ENCODE measurements at regions not wholly inside any gene's neighbourhood (a gene's known extent, or its start where the extent isn't known, plus 50 kb on each side); places are given as distances from the start of the nearest gene placed in this dataset.
"Not testable (repeated sequence)": the region's sequence is repeated elsewhere in the genome, so short reads cannot be mapped to it uniquely, and the experiment has no call there.

GRCh38 chr7:148515237-148515636 is 75.3 kb upstream of the C7orf33 start:
- H3K4me1 ChIP-seq (ENCODE audit: control insufficient read depth, insufficient read depth, low read length): no peaks in the 10 kb centered on the region
- no peak for DNase-seq (ENCODE audit: low read depth)
- no peak overlapping the region for H3K4me3 ChIP-seq (ENCODE audit: low read length)
- H3K9ac ChIP-seq (ENCODE audit: low read length): no peak overlapping the region
- H3K36me3 ChIP-seq (ENCODE audit: control insufficient read depth, insufficient read depth, low read length, severe bottlenecking): no peaks in the 10 kb centered on the region
- no peaks in the 10 kb centered on the region for H3K9me3 ChIP-seq (ENCODE audit: control insufficient read depth, low read length)
- H3K27me3 ChIP-seq (replicated peaks; ENCODE audit: control insufficient read depth, insufficient read depth, low read length): no peaks in the 10 kb centered on the region

GRCh38 chr7:148515728-148516695 is 74.6 kb upstream of the C7orf33 start:
- H3K9me3 ChIP-seq (ENCODE audit: control insufficient read depth, low read length): no peaks in the 10 kb centered on the region
- no peak for DNase-seq (ENCODE audit: low read depth)
- H3K27me3 ChIP-seq (replicated peaks; ENCODE audit: control insufficient read depth, insufficient read depth, low read length): no peaks in the 10 kb centered on the region
- H3K4me3 ChIP-seq (ENCODE audit: low read length): no peak overlapping the region
- no peaks in the 10 kb centered on the region for H3K4me1 ChIP-seq (ENCODE audit: control insufficient read depth, insufficient read depth, low read length)
- H3K9ac ChIP-seq (ENCODE audit: low read length): no peak overlapping the region
- no peaks in the 10 kb centered on the region for H3K36me3 ChIP-seq (ENCODE audit: control insufficient read depth, insufficient read depth, low read length, severe bottlenecking)

DNA sequence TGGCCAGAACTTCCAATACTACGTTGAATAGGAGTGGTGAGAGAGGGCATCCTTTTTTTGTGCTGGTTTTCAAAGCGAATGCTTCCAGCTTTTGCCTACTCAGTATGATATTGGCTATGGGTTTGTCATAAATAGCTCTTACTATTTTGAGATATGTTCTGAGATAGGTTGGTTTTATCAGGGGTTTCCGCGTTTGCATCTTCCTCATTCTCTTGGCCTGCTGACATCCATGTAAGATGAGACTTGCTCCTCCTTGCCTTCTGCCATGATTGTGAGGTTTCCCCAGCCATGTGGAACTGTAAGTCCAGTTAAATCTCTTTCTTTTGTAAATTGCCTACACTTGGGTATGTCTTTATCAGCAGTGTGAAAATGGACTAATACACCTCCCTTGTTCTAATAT is 71.2 kb upstream of the C7orf33 start:
- not testable (repeated sequence) for H3K9ac ChIP-seq (ENCODE audit: low read length); H3K4me3 ChIP-seq (ENCODE audit: low read length); H3K9me3 ChIP-seq (ENCODE audit: control insufficient read depth, low read length); H3K4me1 ChIP-seq (ENCODE audit: control insufficient read depth, insufficient read depth, low read length); DNase-seq (ENCODE audit: low read depth); H3K36me3 ChIP-seq (ENCODE audit: control insufficient read depth, insufficient read depth, low read length, severe bottlenecking)
- H3K27me3 ChIP-seq (replicated peaks; ENCODE audit: control insufficient read depth, insufficient read depth, low read length): peaks cover 12% of the 10 kb centered on the region

DNA sequence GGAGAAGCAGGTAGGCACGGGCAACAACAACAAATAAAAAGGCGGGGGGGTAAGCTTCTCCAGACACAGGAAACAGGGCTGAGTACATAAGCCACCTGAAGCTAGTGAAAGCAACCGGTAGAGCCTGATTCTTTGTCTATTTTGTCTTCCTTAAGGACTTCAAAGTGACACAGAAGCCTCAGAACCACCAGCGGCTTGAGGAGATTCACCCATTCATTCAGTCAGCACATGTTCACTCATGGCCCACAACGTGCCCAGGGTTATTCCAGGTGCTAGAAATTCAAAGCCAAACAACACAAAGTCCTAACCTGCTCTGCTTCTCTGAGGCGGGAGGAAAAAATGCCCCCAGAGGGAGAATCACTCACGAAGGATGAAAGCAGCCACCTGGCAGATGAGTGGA is 69.3 kb upstream of the C7orf33 start:
- Histone ChIP-seq H3K36me3 (ENCODE audit: control insufficient read depth, insufficient read depth, low read length, severe bottlenecking) (no peaks in the 10 kb centered on the region), H3K4me3 (ENCODE audit: low read length) (no peak overlapping the region), H3K4me1 (ENCODE audit: control insufficient read depth, insufficient read depth, low read length) (peaks cover 15% of the 10 kb centered on the region), H3K9me3 (ENCODE audit: control insufficient read depth, low read length) (no peaks in the 10 kb centered on the region), H3K9ac (ENCODE audit: low read length) (no peak overlapping the region), H3K27me3 (replicated peaks; ENCODE audit: control insufficient read depth, insufficient read depth, low read length) (peaks cover 12% of the 10 kb centered on the region)
- no peak for DNase-seq (ENCODE audit: low read depth)

DNA sequence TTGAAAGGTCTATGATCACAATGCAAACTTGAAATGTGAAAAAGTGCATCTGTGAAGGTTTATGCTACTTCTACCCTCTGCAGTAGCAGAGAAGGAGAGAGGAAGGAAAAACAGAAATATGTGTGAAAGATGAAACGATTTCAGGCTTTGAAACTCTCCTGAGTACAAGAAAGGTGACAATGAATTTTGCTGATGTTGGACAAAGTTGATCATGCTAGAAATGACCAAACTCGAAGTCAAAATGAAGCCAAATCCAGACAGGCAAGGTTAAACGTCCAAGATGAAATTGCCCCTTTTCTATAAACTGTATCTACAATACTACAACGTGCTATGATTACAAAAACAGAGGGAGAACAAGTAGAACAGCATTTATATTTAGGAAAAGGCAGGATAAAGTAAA is 67.0 kb upstream of the C7orf33 start:
- no peak overlapping the region for H3K9ac ChIP-seq (ENCODE audit: low read length)
- H3K4me1 ChIP-seq (ENCODE audit: control insufficient read depth, insufficient read depth, low read length): peaks cover 15% of the 10 kb centered on the region
- H3K27me3 ChIP-seq (replicated peaks; ENCODE audit: control insufficient read depth, insufficient read depth, low read length): peaks cover 12% of the 10 kb centered on the region
- H3K36me3 ChIP-seq (ENCODE audit: control insufficient read depth, insufficient read depth, low read length, severe bottlenecking): no peaks in the 10 kb centered on the region
- no peaks in the 10 kb centered on the region for H3K9me3 ChIP-seq (ENCODE audit: control insufficient read depth, low read length)
- DNase-seq (ENCODE audit: low read depth): no peak
- H3K4me3 ChIP-seq (ENCODE audit: low read length): no peak overlapping the region

GRCh38 chr7:148524479-148525224 is 65.9 kb upstream of the C7orf33 start:
- DNase-seq (ENCODE audit: low read depth): no peak
- Histone ChIP-seq H3K9me3 (ENCODE audit: control insufficient read depth, low read length) (no peaks in the 10 kb centered on the region), H3K27me3 (replicated peaks; ENCODE audit: control insufficient read depth, insufficient read depth, low read length) (peaks cover 12% of the 10 kb centered on the region), H3K9ac (ENCODE audit: low read length) (peak overlapping the region; percentile 24), H3K4me1 (ENCODE audit: control insufficient read depth, insufficient read depth, low read length) (peaks cover 15% of the 10 kb centered on the region), H3K36me3 (ENCODE audit: control insufficient read depth, insufficient read depth, low read length, severe bottlenecking) (no peaks in the 10 kb centered on the region), H3K4me3 (ENCODE audit: low read length) (peak overlapping the region; percentile 42)

- Histone ChIP-seq H3K9me3 (ENCODE audit: control insufficient read depth, low read length) (no peaks in the 10 kb centered on the region), H3K9ac (ENCODE audit: low read length) (no peak overlapping the region), H3K4me3 (ENCODE audit: low read length) (no peak overlapping the region), H3K27me3 (replicated peaks; ENCODE audit: control insufficient read depth, insufficient read depth, low read length) (peaks cover 8% of the 10 kb centered on the region), H3K4me1 (ENCODE audit: control insufficient read depth, insufficient read depth, low read length) (peaks cover 15% of the 10 kb centered on the region), H3K36me3 (ENCODE audit: control insufficient read depth, insufficient read depth, low read length, severe bottlenecking) (no peaks in the 10 kb centered on the region)
- peak; percentile 47 for DNase-seq (ENCODE audit: low read depth)
These were observed 62.8 kb upstream of the C7orf33 start for GRCh38 chr7:148527717-148528168.

GRCh38 chr7:148535217-148535616 is 55.3 kb upstream of the C7orf33 start:
- Histone ChIP-seq H3K27me3 (replicated peaks; ENCODE audit: control insufficient read depth, insufficient read depth, low read length) (no peaks in the 10 kb centered on the region), H3K4me3 (ENCODE audit: low read length) (peak overlapping the region; percentile 62), H3K36me3 (ENCODE audit: control insufficient read depth, insufficient read depth, low read length, severe bottlenecking) (no peaks in the 10 kb centered on the region), H3K4me1 (ENCODE audit: control insufficient read depth, insufficient read depth, low read length) (peaks cover 6% of the 10 kb centered on the region), H3K9ac (ENCODE audit: low read length) (peak overlapping the region; percentile 30), H3K9me3 (ENCODE audit: control insufficient read depth, low read length) (no peaks in the 10 kb centered on the region)
- DNase-seq (ENCODE audit: low read depth): no peak

DNA sequence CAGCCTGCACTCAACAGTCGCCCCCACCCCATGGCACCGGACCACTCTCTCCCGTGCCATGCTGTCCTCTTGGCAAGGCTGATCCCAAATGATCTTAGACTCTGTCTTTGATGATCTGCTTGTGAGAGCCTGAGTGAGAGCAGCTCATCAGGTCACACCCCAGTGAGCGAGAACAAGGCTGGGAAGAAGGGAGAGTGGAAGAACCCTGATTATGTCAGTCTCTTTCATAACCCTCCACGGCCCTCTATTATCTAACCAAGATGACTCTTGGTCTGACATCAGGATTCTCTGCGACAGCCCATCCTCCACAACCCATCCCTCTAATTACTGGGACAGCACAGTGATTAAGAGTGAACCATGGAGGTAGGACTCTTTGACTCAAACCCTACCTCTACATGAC is 53.1 kb upstream of the C7orf33 start:
- no peaks in the 10 kb centered on the region for H3K36me3 ChIP-seq (ENCODE audit: control insufficient read depth, insufficient read depth, low read length, severe bottlenecking)
- H3K9me3 ChIP-seq (ENCODE audit: control insufficient read depth, low read length): no peaks in the 10 kb centered on the region
- no peak overlapping the region for H3K4me3 ChIP-seq (ENCODE audit: low read length)
- no peaks in the 10 kb centered on the region for H3K27me3 ChIP-seq (replicated peaks; ENCODE audit: control insufficient read depth, insufficient read depth, low read length)
- DNase-seq (ENCODE audit: low read depth): no peak
- no peak overlapping the region for H3K9ac ChIP-seq (ENCODE audit: low read length)
- H3K4me1 ChIP-seq (ENCODE audit: control insufficient read depth, insufficient read depth, low read length): peaks cover 14% of the 10 kb centered on the region

DNA sequence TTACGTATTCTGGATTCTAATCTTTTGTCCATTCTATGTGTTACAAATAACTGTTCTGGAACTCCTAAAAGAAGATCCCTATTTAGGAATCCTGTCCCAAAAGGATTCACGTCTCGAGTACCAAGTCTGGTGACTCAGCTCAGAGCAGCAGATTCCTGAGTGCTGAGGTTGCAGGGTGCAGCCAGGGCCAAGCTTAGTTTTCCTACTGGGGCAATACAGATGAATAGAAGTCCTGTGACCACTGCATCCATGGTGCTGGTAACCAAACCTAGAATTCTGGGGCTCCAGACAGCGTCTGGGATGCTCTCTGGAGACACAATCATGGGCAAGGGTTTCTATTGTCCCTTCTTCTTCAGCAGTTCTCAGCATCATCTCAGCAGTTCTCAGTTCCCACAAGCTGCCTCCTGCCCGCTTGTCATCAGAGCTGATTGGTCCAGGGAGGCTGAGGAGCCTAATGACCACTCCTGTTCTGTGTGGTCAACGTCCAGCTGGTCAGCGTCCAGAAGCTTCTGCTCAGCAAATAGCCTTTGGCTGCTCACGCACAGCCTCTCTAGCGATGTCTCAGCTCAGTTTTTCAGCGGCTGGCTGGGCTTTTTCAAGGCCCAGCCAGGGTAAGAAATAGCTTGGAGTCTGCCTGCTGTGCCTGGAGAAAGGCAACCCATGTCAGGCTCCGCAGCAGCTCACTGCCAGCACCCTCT is 50.4 kb upstream of the C7orf33 start:
- Histone ChIP-seq H3K9ac (ENCODE audit: low read length) (peak overlapping the region; percentile 82), H3K4me3 (ENCODE audit: low read length) (peak overlapping the region; percentile 40), H3K9me3 (ENCODE audit: control insufficient read depth, low read length) (no peaks in the 10 kb centered on the region), H3K4me1 (ENCODE audit: control insufficient read depth, insufficient read depth, low read length) (peaks cover 14% of the 10 kb centered on the region), H3K27me3 (replicated peaks; ENCODE audit: control insufficient read depth, insufficient read depth, low read length) (no peaks in the 10 kb centered on the region), H3K36me3 (ENCODE audit: control insufficient read depth, insufficient read depth, low read length, severe bottlenecking) (no peaks in the 10 kb centered on the region)
- DNase-seq (ENCODE audit: low read depth): peak; percentile 46

Data from adipocyte (in vitro differentiated cells).